ENCODE measurements at regions not wholly inside any gene's neighbourhood (a gene's known extent, or its start where the extent isn't known, plus 50 kb on each side); places are given as distances from the start of the nearest gene placed in this dataset.
"Not testable (repeated sequence)": the region's sequence is repeated elsewhere in the genome, so short reads cannot be mapped to it uniquely, and the experiment has no call there.

DNA sequence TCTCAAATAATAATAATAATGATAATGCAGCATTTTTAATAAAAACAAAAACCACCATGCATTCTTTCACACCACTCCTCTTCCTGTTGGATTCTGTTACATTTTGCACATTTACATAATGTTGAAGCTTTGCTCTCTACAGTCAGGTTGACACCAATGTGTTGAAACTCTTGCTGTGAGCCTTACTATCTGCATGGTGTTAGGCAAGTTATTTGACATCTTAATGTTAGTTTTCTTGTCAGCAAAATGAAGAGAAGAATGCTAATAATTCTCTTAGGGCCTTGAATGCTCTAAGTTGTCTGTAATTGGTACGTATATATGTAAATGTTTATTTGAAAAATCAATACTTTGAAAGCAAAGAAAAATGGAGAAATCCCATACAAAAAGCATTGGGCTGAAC is 525.5 kb upstream of the PTGER4 start:
- H3K9me3 Mint-ChIP-seq: peaks cover 2 to 3% of the 10 kb centered on the region in 2 donors
- ATAC-seq (replicated peaks in 1 of 2) (no peak), DNase-seq (no peak)
- H3K27ac Mint-ChIP-seq: no peak overlapping the region
- H3K27me3 Mint-ChIP-seq (ENCODE audit: low read depth): peaks cover 6% of the 10 kb centered on the region
- no peak overlapping the region for H3K4me3 Mint-ChIP-seq
- peaks cover 0 to 2% of the 10 kb centered on the region in 2 donors for H3K36me3 Mint-ChIP-seq (ENCODE audit: insufficient read depth in 2 of 2)
- H3K4me1 Mint-ChIP-seq (ENCODE audit: low read depth): peaks cover 8% of the 10 kb centered on the region

DNA sequence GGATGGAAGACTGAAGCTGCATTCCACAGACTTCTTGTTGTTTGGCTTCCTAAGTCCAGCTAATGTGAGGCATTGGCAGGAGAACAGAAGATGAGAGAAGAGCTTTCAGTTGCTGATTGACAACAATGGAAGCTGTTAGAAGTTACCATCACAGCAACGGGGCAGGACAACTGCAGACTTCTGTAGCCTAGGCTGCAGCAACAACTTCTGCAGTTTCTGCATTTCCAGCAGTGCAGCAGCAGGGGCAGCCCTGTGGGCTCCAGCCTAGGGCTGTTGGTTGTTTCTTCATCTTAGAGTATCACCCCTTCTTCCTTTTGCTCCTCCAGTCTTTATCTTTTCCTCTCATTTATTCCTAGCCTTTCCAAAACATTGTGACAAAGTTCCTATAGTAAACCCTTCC is 528.8 kb upstream of the PTGER4 start:
- no peak overlapping the region for H3K4me3 Mint-ChIP-seq
- ATAC-seq (replicated peaks in 1 of 2): no peak
- no peak overlapping the region for H3K27ac Mint-ChIP-seq
- H3K9me3 Mint-ChIP-seq: peaks cover 2 to 3% of the 10 kb centered on the region in 2 donors
- H3K4me1 Mint-ChIP-seq (ENCODE audit: low read depth): peaks cover 8% of the 10 kb centered on the region
- H3K36me3 Mint-ChIP-seq (ENCODE audit: insufficient read depth in 2 of 2): peaks cover 0 to 2% of the 10 kb centered on the region in 2 donors
- no peak for DNase-seq
- H3K27me3 Mint-ChIP-seq (ENCODE audit: low read depth): peaks cover 6% of the 10 kb centered on the region

DNA sequence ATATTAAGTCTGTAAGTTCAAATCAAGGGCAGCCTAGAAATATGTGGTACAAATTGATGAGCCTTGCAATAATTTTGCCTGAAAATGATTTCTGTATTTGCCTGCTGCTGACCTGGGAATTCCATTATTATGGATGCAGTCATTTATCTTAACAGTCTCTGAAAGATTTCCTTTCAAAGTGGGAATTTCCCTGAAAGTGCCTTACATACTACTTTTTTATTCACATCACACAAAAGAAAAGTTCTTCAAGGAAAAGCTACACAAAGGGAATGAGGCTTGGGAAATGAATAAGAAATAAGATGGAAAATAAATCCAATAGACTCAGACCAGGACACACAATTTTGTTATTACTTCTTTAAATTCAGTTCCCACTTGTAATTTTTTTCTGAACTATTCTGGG is 537.8 kb upstream of the PTGER4 start:
- Mint-ChIP-seq H3K27me3 (ENCODE audit: low read depth) (no peaks in the 10 kb centered on the region), H3K4me1 (ENCODE audit: low read depth) (no peaks in the 10 kb centered on the region), H3K27ac (no peak overlapping the region), H3K4me3 (no peak overlapping the region), H3K9me3 (peaks cover 0 to 5% of the 10 kb centered on the region in 2 donors), H3K36me3 (ENCODE audit: insufficient read depth in 2 of 2) (no peaks in the 10 kb centered on the region)
- ATAC-seq (replicated peaks in 1 of 2) (no peak), DNase-seq (no peak)

DNA sequence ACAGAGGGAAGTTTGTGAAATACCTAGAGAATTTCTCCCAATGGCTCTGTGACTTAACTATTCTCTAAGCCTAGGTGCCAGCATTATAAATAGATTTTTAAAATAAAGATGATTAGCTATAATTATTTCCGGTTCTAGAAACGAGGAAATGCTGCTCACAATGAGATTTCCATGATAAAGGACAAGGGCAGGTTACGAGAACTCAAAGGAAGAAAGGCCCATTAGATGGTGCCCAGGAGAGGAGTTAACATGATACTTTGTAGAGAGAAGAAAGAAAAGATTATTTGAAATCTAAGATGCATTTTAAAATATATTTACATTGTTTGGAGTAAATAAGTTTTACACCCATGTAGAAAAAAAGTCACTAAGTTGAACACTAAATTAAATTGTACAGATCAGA is 538.3 kb upstream of the PTGER4 start:
- H3K36me3 Mint-ChIP-seq (ENCODE audit: insufficient read depth in 2 of 2): no peaks in the 10 kb centered on the region
- DNase-seq (no peak), ATAC-seq (replicated peaks in 1 of 2) (no peak)
- peaks cover 0 to 5% of the 10 kb centered on the region in 2 donors for H3K9me3 Mint-ChIP-seq
- no peak overlapping the region for H3K4me3 Mint-ChIP-seq
- no peak overlapping the region for H3K27ac Mint-ChIP-seq
- H3K4me1 Mint-ChIP-seq (ENCODE audit: low read depth): no peaks in the 10 kb centered on the region
- no peaks in the 10 kb centered on the region for H3K27me3 Mint-ChIP-seq (ENCODE audit: low read depth)

DNA sequence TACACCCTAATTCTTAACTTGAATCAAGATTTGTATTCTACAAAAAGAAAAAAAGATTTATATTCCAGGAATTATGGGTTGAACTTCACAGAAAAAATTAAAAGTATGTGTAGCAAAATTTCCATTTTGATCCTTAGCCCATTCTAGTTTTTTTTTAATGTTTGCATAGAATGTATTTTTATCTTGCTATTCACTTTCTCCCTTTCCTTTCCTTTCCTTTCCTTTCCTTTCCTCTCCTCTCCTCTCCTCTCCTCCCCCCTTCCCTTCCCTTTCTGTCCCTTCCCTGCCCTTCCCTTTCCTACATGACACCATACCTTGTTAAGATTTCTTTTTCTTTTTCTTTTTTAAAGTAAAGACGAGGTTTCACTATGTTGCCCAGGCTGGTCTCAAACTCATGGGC is 542.5 kb upstream of the PTGER4 start:
- peaks cover 0 to 2% of the 10 kb centered on the region in 2 donors for H3K36me3 Mint-ChIP-seq (ENCODE audit: insufficient read depth in 2 of 2)
- no peak for ATAC-seq (replicated peaks in 1 of 2)
- H3K9me3 Mint-ChIP-seq: peaks cover 1% of the 10 kb centered on the region in 2 donors
- H3K27me3 Mint-ChIP-seq (ENCODE audit: low read depth): no peaks in the 10 kb centered on the region
- no peak overlapping the region for H3K4me3 Mint-ChIP-seq
- no peak overlapping the region for H3K27ac Mint-ChIP-seq
- no peaks in the 10 kb centered on the region for H3K4me1 Mint-ChIP-seq (ENCODE audit: low read depth)
- no peak for DNase-seq

DNA sequence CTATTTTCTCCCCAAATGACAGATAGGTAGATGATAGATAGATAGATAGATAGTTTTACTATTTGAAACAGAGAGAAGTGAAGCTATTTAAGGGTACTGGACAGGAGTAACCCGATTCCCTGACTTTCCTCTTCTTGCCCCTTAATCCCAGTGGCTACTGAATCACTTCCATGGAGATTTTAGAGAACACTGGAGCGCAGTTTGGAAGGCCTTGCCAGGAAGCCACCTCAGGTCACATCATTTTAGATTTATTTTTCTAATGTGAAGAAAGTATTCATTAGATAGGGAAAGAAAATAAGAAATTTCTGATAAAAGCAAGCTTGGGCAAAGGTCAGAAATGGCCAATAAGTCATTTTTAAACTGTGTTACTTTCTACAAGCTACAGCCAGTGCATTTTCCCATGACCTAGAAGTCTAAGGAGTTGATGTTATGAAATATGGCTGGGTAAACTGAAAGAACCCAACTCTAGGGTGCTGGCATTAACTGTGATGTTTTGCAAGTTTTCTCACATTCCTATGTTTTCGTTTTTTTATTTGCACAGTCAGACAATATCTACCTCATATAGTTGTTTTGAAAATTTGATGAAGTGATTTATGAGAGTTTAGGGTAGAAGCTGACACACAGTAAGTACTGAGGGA is 544.7 kb upstream of the PTGER4 start:
- no peaks in the 10 kb centered on the region for H3K27me3 Mint-ChIP-seq (ENCODE audit: low read depth)

DNA sequence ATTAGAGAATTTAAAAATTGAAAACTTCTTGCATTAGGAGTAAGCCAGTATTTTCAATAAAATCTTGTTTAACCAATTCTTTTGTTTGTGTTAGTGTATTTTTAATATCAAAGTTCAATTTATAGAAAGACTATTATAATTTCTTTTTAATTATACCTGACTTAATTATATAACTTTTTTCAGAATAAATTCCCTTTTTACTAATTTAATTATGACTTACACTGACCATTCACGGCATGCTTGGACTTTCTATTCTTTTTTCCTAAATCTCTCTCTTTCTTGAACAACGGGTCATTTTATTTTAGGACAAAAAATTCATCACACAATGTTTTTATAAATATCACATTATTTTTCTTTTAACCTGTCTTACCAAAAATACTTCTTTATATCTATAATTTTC is 555.3 kb upstream of the PTGER4 start:
- H3K36me3 Mint-ChIP-seq (ENCODE audit: insufficient read depth in 2 of 2): peaks cover 20 to 34% of the 10 kb centered on the region in 2 donors
- peaks cover 18 to 21% of the 10 kb centered on the region in 2 donors for H3K9me3 Mint-ChIP-seq
- H3K27ac Mint-ChIP-seq: no peak overlapping the region
- H3K4me1 Mint-ChIP-seq (ENCODE audit: low read depth): peaks cover 14% of the 10 kb centered on the region
- H3K27me3 Mint-ChIP-seq (ENCODE audit: low read depth): peaks cover 9% of the 10 kb centered on the region
- H3K4me3 Mint-ChIP-seq: no peak overlapping the region
- ATAC-seq (replicated peaks in 1 of 2) (no peak), DNase-seq (no peak)

More for the DNA sequence above, 544.7 kb upstream of the PTGER4 start:
- H3K4me3 Mint-ChIP-seq: no peak overlapping the region
- H3K36me3 Mint-ChIP-seq (ENCODE audit: insufficient read depth in 2 of 2): peaks cover 0 to 2% of the 10 kb centered on the region in 2 donors
- H3K4me1 Mint-ChIP-seq (ENCODE audit: low read depth): no peaks in the 10 kb centered on the region
- no peak overlapping the region for H3K27ac Mint-ChIP-seq
- no peak for ATAC-seq (replicated peaks in 1 of 2)
- no peak for DNase-seq
- H3K9me3 Mint-ChIP-seq: peaks cover 1 to 3% of the 10 kb centered on the region in 2 donors

DNA sequence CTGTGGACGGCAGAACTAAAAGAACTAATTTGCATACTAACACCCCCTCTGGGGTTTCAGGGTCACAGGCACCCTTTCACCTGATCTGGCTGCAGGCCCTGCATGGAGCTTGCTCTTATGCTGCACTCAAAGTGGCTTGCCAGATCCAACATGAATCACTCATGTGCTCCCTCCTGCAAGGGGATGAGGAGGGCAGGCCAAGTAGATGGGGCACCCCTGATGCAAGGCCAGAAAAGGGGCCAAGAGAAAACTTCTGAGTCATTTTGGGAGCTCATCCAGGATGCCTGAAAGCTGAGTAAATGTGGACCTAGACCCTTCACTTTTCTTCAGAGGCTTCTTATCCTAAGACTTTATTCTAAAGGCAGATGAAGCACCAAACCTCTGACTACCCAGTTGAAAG is 558.5 kb upstream of the PTGER4 start:
- Mint-ChIP-seq H3K36me3 (ENCODE audit: insufficient read depth in 2 of 2) (peaks cover 12 to 23% of the 10 kb centered on the region in 2 donors), H3K27me3 (ENCODE audit: low read depth) (peaks cover 15% of the 10 kb centered on the region), H3K4me1 (ENCODE audit: low read depth) (no peaks in the 10 kb centered on the region), H3K9me3 (peaks cover 11 to 13% of the 10 kb centered on the region in 2 donors), H3K4me3 (no peak overlapping the region), H3K27ac (no peak overlapping the region)
- ATAC-seq (replicated peaks in 1 of 2) (no peak), DNase-seq (no peak)

DNA sequence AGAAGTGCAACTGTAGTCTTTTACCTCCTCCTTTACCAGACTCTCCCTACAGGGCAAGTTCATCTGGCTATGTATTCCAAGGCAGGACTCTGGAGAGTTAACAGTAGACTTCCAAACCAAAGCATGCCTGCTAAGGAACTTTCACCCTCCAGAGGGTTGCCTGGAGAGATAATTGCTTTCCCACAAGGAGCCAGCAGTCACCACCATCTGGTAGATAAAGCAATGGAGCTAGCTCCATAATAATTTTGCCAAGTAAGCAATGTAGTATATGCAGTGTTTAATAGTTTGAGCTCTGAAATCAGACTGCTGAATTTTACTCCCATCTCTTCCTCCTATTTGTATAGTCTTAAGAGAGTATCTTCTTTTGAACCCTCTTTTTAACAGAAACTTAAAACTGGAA is 566.8 kb upstream of the PTGER4 start:
- H3K4me3 Mint-ChIP-seq: no peak overlapping the region
- DNase-seq (no peak), ATAC-seq (replicated peaks in 1 of 2) (no peak)
- H3K4me1 Mint-ChIP-seq (ENCODE audit: low read depth): no peaks in the 10 kb centered on the region
- peaks cover 0 to 5% of the 10 kb centered on the region in 2 donors for H3K9me3 Mint-ChIP-seq
- H3K27ac Mint-ChIP-seq: no peak overlapping the region
- peaks cover 10% of the 10 kb centered on the region for H3K27me3 Mint-ChIP-seq (ENCODE audit: low read depth)
- peaks cover 0 to 1% of the 10 kb centered on the region in 2 donors for H3K36me3 Mint-ChIP-seq (ENCODE audit: insufficient read depth in 2 of 2)

DNA sequence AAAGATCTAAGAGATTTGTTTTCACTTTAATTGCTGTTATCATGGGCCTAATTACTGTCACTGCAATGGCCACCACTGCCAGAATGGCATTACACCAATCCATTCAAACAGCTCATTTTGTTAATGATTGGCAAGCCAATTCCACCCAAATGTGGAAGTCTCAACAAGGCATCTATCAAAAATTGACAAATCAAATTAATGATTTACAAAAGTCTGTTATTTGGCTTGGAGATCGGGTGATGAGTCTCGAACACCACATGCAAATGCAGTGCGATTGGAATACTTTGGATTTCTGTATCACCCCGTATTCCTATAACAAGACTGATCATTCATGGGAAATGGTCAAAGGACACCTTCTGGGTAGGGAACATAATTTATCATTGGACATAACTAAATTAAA is 568.7 kb upstream of the PTGER4 start:
- not testable (repeated sequence) for H3K9me3 Mint-ChIP-seq; ATAC-seq (replicated peaks in 1 of 2); DNase-seq; H3K4me1 Mint-ChIP-seq (ENCODE audit: low read depth); H3K27ac Mint-ChIP-seq; H3K4me3 Mint-ChIP-seq; H3K36me3 Mint-ChIP-seq (ENCODE audit: insufficient read depth in 2 of 2)
- peaks cover 10% of the 10 kb centered on the region for H3K27me3 Mint-ChIP-seq (ENCODE audit: low read depth)

DNA sequence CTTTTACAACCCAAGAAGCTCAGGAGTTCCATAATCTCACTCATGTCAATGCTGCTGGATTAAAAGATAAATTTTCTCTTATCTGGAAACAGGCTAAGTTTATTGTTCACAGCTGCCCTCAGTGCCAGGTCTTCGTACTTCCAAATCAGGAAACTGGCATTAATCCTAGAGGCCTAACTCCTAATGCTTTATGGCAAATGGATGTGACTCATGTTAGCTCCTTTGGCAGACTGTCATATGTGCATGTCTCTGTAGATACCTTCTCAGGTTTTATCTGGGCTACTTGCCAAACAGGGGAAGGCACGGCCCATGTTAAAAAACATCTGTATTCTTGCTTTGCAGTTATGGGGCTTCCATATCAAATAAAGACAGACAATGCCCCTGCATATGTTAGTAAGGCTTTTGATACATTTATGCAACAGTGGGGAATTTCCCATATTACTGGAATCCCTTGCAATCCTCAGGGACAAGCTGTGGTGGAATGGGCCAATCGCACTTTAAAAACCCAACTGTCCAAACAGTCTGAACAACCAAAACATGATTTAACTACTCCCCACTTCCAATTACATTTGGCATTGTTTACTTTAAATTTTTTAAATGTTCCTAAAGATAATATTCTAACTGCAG is 570.8 kb upstream of the PTGER4 start:
- not testable (repeated sequence) for DNase-seq; H3K36me3 Mint-ChIP-seq (ENCODE audit: insufficient read depth in 2 of 2); H3K4me1 Mint-ChIP-seq (ENCODE audit: low read depth); ATAC-seq (replicated peaks in 1 of 2); H3K4me3 Mint-ChIP-seq; H3K27ac Mint-ChIP-seq
- Mint-ChIP-seq H3K9me3 (peaks cover 8 to 11% of the 10 kb centered on the region in 2 donors), H3K27me3 (ENCODE audit: low read depth) (peaks cover 10% of the 10 kb centered on the region)

DNA sequence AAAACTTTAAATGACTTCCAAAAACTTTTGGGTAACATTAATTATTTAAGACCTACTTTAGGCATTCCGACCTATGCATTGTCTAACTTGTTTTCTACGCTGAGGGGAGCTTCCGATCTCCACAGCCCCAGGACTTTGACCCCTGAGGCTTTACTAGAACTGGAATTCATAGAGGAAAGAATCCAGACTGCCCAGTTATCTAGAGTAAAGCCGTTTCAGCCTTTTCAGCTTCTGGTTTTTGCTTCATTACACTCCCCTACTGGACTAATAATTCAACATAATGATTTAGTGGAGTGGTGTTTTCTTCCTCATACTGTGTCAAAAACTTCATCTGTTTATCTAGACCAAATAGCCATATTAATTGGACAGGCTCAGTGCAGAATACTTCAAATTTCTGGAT is 571.9 kb upstream of the PTGER4 start:
- not testable (repeated sequence) for H3K4me1 Mint-ChIP-seq (ENCODE audit: low read depth); DNase-seq; H3K4me3 Mint-ChIP-seq; H3K27ac Mint-ChIP-seq; H3K36me3 Mint-ChIP-seq (ENCODE audit: insufficient read depth in 2 of 2); H3K27me3 Mint-ChIP-seq (ENCODE audit: low read depth); ATAC-seq (replicated peaks in 1 of 2)
- H3K9me3 Mint-ChIP-seq: peaks cover 12 to 15% of the 10 kb centered on the region in 2 donors

DNA sequence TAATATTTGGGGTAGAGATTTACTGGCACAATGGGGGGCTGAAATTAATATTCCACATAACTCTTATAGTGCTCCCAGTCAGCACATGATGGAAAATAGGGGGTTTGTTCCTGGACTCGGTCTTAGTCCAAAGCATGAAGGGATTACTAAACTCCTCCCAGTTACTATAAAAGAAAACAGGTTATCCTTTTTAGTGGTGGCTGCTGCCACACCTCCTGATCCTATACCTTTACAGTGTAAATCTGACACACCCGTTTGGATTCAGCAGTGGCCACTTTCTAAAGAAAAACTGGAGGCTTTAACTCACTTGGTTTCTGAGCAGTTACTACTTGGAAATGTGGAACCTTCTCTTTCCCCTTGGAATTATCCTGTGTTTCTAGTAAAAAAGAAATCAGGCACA is 572.9 kb upstream of the PTGER4 start:
- Mint-ChIP-seq H3K36me3 (ENCODE audit: insufficient read depth in 2 of 2) (peaks cover 4 to 10% of the 10 kb centered on the region in 2 donors), H3K27ac (no peak overlapping the region), H3K4me1 (ENCODE audit: low read depth) (no peaks in the 10 kb centered on the region), H3K9me3 (peaks cover 12 to 14% of the 10 kb centered on the region in 2 donors), H3K4me3 (no peak overlapping the region), H3K27me3 (ENCODE audit: low read depth) (no peaks in the 10 kb centered on the region)
- ATAC-seq (replicated peaks in 1 of 2) (no peak), DNase-seq (no peak)

DNA sequence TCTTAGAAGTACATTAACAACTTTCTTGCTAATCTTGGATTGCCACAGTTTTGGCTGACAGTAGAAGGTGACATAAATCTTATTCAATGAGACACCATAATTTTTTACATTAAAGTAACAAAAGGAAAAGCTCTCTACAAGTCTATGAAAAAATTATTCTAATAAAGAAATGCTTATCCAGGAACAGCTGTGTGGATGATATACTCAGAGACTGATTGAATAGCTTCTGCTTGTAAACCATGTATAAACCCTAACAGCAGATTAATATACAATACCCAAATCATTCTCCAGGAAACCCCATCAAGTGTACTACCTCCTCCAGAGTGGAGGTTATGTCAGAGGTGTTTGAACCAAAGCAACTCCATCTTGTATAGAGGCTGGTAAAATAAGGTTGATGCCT is 581.4 kb upstream of the PTGER4 start:
- H3K27ac Mint-ChIP-seq: no peak overlapping the region
- H3K36me3 Mint-ChIP-seq (ENCODE audit: insufficient read depth in 2 of 2): peaks cover 0 to 4% of the 10 kb centered on the region in 2 donors
- ATAC-seq (replicated peaks in 1 of 2) (no peak), DNase-seq (no peak)
- H3K4me3 Mint-ChIP-seq: no peak overlapping the region
- H3K4me1 Mint-ChIP-seq (ENCODE audit: low read depth): no peaks in the 10 kb centered on the region
- peaks cover 4% of the 10 kb centered on the region in 2 donors for H3K9me3 Mint-ChIP-seq
- H3K27me3 Mint-ChIP-seq (ENCODE audit: low read depth): peaks cover 17% of the 10 kb centered on the region

All from activated T-cell treated with anti-CD3 and anti-CD28 coated beads, Interleukin-2, amount 50 U/mL, for 72 hours (primary cell).